PC-3 (cell line): ENCODE measurements at regions not wholly inside any gene's neighbourhood (a gene's known extent, or its start where the extent isn't known, plus 50 kb on each side); places are given as distances from the start of the nearest gene placed in this dataset.

ENCODE experiments used
- CTCF ChIP-seq: fragments of 300-600 bp; sonication (generic); conservative IDR thresholded peaks from 2 replicates; pipeline ENCODE4 v1.5.1; 2017; ENCODE audit warnings: antibody characterized with exemption, low read depth, mild to moderate bottlenecking, low read length
- EZH2 ChIP-seq: fragments of 300-600 bp; sonication (generic); IDR thresholded peaks from one replicate; pipeline ENCODE4 v1.6.1; 2017; ENCODE audit warnings: antibody characterized with exemption, mild to moderate bottlenecking, low read length; ENCODE audit not compliant: unreplicated experiment
- EZH2phosphoT487 ChIP-seq: fragments of 300-600 bp; sonication (generic); IDR thresholded peaks from 2 replicates; pipeline ENCODE4 v1.6.1; 2018; ENCODE audit warnings: mild to moderate bottlenecking, antibody characterized with exemption, low read length, borderline replicate concordance

DNA sequence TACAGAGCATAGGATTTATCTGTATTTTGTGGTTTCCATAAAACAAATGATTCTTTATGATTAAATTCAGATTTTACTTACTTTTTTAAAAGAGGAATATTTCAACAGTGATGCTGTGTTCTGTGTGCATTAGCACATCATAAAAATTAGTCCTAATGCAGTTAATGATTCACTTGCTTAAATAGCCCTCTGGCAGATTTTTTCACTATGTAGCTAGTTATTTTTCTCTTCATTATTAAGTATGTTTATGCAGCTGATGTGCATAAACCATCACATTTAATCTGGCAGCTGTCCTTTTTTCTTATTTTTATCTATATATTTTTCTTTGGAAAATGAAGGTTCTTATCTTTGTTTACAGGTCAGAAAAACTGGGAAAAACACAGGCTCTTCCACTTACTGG is 127.2 kb downstream of the ZNF486 start:
- TF ChIP-seq CTCF (no peak), EZH2 (no peak), EZH2phosphoT487 (no peak)
